Left ventricle myocardium inferior (tissue), 1 donor: ENCODE measurements at regions not wholly inside any gene's neighbourhood (a gene's known extent, or its start where the extent isn't known, plus 50 kb on each side); places are given as distances from the start of the nearest gene placed in this dataset.

Experiments used
- DNase-seq: peaks from one replicate; pipeline ENCODE4 v3.0.0-alpha.2; 2020
- H3K27ac ChIP-seq: fragments of 200-600 bp; replicated peaks from 2 replicates; pipeline ENCODE4 v1.8.0; 2021
- H3K27me3 ChIP-seq: fragments of 200-600 bp; 2 replicates; pipeline ENCODE4 v1.8.0; 2021; ENCODE audit warnings: low read depth
- H3K36me3 ChIP-seq: fragments of 200-600 bp; 2 replicates; pipeline ENCODE4 v1.8.0; 2021
- H3K4me1 ChIP-seq: fragments of 200-600 bp; 2 replicates; pipeline ENCODE4 v1.8.0; 2021
- H3K4me3 ChIP-seq: fragments of 200-600 bp; 2 replicates; pipeline ENCODE4 v1.8.0; 2021; ENCODE audit warnings: mild to moderate bottlenecking, moderate library complexity
- H3K9me3 ChIP-seq: fragments of 200-600 bp; replicated peaks from 2 replicates; pipeline ENCODE4 v1.8.0; 2021
- CTCF ChIP-seq: fragments of 200-600 bp; IDR thresholded peaks from 2 replicates; pipeline ENCODE4 v1.8.0; 2021; ENCODE audit warnings: antibody characterized with exemption, mild to moderate bottlenecking, borderline replicate concordance
- intact Hi-C: fragments of 100-400 bp; cut with micrococcal nuclease; formaldehyde crosslinking; loops from one replicate; pipeline ENCODE4 v1.11.0; 2022
- donor health status: DM: no; HTN: yes; CAD: no; lungs with severe emphysema.

DNA sequence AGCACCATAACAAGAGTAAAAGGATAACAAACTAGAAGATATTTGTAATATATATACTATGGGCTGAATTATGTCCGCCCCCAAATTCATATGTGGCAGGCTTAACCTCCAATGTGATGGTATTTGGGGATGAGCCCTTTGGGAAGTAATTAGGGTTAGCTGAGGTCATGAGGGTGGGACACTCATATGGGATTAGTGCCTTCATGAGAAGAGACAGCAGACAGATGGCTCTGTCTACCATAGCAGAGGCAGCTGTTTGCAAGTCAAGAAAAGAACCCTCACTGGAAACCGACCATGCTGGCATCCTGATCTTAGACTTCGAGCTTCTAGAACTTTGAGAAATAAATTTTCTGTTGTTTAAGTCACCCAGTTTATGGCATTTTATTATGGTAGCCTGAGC lies 303.6 kb downstream of the LMO4 start:
- Histone ChIP-seq H3K27me3 (no peaks in the 10 kb centered on the region), H3K4me3 (no peak overlapping the region), H3K9me3 (peaks cover 21% of the 10 kb centered on the region), H3K4me1 (no peaks in the 10 kb centered on the region), H3K36me3 (no peaks in the 10 kb centered on the region), H3K27ac (no peak overlapping the region)
- intact Hi-C loops, result no loop called here
- no peak for TF ChIP-seq CTCF
- DNase-seq, result no peak

DNA sequence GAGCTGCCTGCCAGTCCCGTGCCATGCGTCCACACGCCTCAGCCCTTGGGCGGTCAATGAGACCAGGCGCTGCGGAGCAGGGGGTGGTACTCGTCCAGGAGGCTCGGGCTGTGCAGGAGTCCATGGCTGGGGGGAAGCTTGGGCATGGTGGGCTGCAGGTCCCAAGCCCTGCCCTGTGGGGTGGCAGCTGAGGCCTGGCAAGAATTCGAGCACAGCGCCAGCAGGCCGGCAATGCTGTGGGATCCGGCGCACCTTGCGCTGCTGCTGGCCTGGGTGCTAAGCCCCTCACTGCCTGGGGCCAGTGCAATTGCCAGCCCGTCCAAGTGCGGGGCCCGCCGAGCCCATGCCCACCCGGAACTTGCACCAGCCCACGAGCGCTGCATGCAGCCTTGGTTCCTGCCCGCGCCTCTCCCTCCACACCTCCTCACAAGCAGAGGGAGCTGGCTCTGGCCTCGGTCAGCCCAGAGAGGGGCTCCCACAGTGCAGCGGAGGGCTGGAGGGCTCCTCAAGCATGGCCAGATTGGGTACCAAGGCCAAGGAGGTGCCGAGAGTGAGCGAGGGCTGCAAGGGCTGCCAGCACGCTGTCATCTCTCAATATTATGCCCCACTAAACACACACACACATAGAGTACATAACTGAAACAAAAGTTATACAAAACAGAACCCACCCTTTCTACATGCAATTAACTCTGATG lies 307.7 kb downstream of the LMO4 start:
- intact Hi-C loops, result no loop called here
- Histone ChIP-seq H3K4me1 (no peaks in the 10 kb centered on the region), H3K4me3 (no peak overlapping the region), H3K9me3 (peaks cover 21% of the 10 kb centered on the region), H3K36me3 (no peaks in the 10 kb centered on the region), H3K27me3 (no peaks in the 10 kb centered on the region), H3K27ac (no peak overlapping the region)
- TF ChIP-seq CTCF, result no peak
- no peak for DNase-seq

- H3K27me3 ChIP-seq, result no peaks in the 10 kb centered on the region
- H3K4me3 ChIP-seq, result no peak overlapping the region
- no peak for DNase-seq
- no peaks in the 10 kb centered on the region for H3K36me3 ChIP-seq
- intact Hi-C loops, result no loop called here
- peaks cover 15% of the 10 kb centered on the region for H3K9me3 ChIP-seq
- peaks cover 7% of the 10 kb centered on the region for H3K4me1 ChIP-seq
- TF ChIP-seq CTCF, result no peak
- no peak overlapping the region for H3K27ac ChIP-seq
Observed at GRCh38 chr1:87638636-87639035, 310.0 kb downstream of the LMO4 start.

DNA sequence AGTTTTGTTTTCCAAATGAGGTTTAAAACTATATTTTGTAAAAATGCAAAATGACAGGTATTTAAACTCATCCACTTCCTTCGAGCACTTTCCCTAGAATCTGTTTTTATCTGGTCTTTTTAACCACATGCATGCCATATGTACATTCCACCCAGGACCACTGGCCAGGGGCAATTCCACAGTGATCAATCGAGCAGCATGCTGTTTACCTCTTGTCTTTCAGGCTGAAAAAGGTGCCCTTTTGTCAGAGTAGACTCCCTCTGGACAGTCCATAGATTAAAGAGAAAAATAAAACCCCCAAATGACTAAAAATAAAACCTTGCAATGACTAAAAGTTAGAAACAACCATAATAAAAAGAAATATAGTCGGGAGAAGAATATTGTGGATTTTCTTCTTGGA lies 313.3 kb downstream of the LMO4 start:
- no peak for TF ChIP-seq CTCF
- H3K36me3 ChIP-seq, result no peaks in the 10 kb centered on the region
- no peak overlapping the region for H3K4me3 ChIP-seq
- intact Hi-C loops, result no loop called here
- H3K9me3 ChIP-seq, result no peaks in the 10 kb centered on the region
- no peak for DNase-seq
- no peak overlapping the region for H3K27ac ChIP-seq
- no peaks in the 10 kb centered on the region for H3K27me3 ChIP-seq
- peaks cover 7% of the 10 kb centered on the region for H3K4me1 ChIP-seq

DNA sequence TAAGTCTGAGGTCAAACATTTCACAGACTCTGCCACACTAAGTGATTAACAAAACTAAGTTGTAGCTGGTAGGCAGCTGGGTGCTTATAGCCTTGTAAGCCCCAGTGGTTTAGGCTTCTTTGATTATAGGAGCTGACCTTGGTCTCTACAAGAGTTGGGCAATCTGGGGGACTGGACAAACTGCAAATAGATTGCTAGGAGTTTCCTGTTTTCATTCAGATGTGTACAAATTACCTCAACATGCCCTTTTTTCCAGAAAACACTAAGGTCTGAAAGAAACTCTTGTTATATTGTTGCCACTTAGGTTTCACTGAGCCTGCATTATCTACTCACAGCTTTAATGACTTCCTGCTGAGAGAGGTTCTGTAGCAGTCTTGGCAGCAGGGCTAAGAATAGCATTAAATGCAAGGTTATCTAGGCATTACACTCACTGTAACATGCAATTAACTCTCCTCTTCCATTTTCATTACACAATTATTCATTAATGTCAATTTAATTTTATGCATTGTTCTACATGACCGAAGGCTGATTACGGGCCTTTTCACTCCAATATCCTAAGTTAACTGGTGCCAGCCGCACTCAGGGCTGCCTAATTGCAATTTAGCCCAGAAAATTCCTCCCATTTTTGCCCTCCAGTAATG lies 314.0 kb downstream of the LMO4 start:
- H3K27me3 ChIP-seq, result no peaks in the 10 kb centered on the region
- no peaks in the 10 kb centered on the region for H3K36me3 ChIP-seq
- no peak for DNase-seq
- peaks cover 7% of the 10 kb centered on the region for H3K4me1 ChIP-seq
- no peak overlapping the region for H3K4me3 ChIP-seq
- H3K27ac ChIP-seq, result no peak overlapping the region
- intact Hi-C loops, result no loop called here
- no peak for TF ChIP-seq CTCF
- no peaks in the 10 kb centered on the region for H3K9me3 ChIP-seq
